Activated CD4-positive, alpha-beta T cell treated with anti-CD3 and anti-CD28 coated beads, Interleukin-2, amount 10 ng/mL, durations not matched to agents 7 days and 5 days (primary cell): ENCODE measurements at regions not wholly inside any gene's neighbourhood (a gene's known extent, or its start where the extent isn't known, plus 50 kb on each side); places are given as distances from the start of the nearest gene placed in this dataset.

Source experiments
- CTCF ChIA-PET: fragments of 350-600 bp; sonication (Branson Sonifier 250); formaldehyde crosslinking; loops from one replicate; lab custom pipeline; 2021; ENCODE audit warnings: antibody characterized with exemption; lab: Charles Lee
- POLR2A ChIA-PET: fragments of 350-600 bp; sonication (Branson Sonifier 250); formaldehyde crosslinking; loops from one replicate; lab custom pipeline; 2021; ENCODE audit warnings: antibody characterized with exemption; lab: Charles Lee
- DNase-seq: peaks from one replicate; pipeline ENCODE4 v3.0.0-alpha.2; 2020
- H3K27ac Mint-ChIP-seq: one replicate; pipeline ENCODE4 v1.8.0; 2021; ENCODE audit warnings: mild to moderate bottlenecking, moderate library complexity, mixed read lengths
- H3K27me3 Mint-ChIP-seq: one replicate; pipeline ENCODE4 v1.8.0; 2021; ENCODE audit warnings: mixed read lengths
- H3K36me3 Mint-ChIP-seq: one replicate; pipeline ENCODE4 v1.8.0; 2021; ENCODE audit warnings: low read depth, mixed read lengths
- H3K4me1 Mint-ChIP-seq: one replicate; pipeline ENCODE4 v1.8.0; 2021; ENCODE audit warnings: mixed read lengths
- H3K4me3 Mint-ChIP-seq: one replicate; pipeline ENCODE4 v1.8.0; 2021; ENCODE audit warnings: mild to moderate bottlenecking, moderate library complexity, mixed read lengths
- H3K9me3 Mint-ChIP-seq: one replicate; pipeline ENCODE4 v1.8.0; 2021; ENCODE audit warnings: mixed read lengths

DNA sequence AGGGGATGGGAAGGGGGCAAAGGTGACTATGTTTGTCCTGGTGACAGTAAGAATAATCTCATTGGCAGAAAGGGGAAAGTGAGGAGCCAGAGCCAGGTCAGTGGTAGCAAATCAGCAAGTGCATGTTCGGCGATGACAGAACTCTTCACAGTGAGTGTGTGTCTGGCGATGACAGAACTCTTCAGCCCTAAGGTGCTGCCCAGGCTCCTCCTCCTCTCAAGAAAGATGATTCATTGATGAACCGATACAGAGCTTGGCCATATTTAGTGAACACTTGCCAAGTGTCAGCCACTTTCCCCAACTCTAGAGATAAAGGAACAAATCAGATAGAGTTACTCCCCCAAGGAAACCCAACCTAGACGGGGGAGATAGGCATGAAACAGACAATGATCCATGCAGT is 199.3 kb upstream of the UBL3 start:
- ChIA-PET POLR2A (no interaction called here), CTCF (no interaction called here)
- Mint-ChIP-seq H3K4me1 (peaks cover 29% of the 10 kb centered on the region), H3K27ac (no peak overlapping the region), H3K27me3 (no peaks in the 10 kb centered on the region), H3K36me3 (no peaks in the 10 kb centered on the region), H3K9me3 (no peaks in the 10 kb centered on the region), H3K4me3 (no peak overlapping the region)
- no peak for DNase-seq

DNA sequence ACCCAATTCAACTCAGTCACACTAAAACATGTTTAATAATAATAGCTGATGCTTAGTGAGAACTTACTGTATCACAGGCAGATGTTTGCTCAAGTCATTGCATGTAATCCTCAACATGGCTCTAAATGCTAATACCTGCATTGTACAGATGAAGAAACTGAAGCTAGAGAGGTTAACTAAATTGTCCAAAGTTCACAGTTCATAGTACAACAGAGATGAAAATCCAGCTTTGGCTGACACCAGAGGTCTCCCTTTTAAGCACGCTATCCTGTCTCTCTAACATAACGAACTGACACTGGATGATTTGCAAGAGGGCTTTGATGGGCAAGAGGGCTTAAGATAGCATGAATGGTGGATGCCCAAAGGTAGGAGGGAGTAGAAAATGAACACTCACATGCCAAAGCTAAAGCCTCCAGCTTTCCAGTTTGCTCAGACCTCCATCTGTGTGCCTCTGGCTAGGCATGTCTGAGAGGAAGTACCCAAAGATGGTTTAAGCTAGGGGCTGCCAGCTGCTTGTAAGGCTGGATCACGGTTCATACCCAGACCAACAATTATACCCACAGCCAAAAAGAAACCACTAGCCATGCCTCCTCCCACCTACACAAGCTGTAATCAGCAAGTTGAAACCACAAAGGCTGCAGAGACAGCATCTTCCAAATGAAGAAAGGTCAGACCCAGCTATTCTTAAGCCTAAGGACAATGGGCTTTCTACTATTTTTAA is 196.9 kb upstream of the UBL3 start:
- POLR2A ChIA-PET = no interaction called here
- no peaks in the 10 kb centered on the region for H3K36me3 Mint-ChIP-seq

DNA sequence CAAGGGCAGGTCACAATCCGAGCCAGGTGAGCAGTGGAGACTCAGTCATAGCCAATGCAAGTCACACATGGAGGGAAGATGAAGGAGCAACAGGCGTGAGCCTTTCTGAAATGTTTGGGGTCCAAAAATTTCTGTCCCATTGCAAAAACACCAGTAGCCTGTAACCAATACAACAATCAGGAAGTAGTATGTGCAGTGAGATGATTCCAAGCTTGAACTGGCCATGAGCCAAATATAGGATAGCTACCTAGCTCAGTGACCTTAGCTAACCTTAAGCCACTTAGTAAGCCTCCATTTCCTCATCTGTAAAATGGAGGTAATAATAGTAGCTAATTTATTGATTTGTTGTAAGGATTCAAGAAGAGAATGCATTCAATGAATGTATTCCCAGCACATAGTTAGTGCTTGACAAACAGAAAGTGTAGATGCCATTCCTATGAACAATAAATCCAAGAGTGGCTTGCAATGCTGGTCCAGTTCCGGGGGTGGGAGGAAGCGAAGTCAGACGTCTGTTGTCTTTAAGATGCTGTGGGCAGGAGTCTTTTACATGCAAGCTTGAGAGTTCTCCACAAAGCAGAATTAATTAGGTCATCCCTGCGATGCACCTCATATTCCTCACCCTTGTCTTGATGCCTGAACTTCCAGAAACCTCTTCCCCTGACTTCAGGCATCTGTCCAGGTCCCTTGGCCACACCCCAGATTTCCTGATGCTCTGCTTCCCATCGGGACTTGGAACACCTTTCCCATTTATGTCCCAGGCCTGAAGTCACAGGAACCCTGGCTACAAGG is 195.7 kb upstream of the UBL3 start:
- POLR2A ChIA-PET = no interaction called here
- no peak for DNase-seq
- H3K4me1 Mint-ChIP-seq = peaks cover 18% of the 10 kb centered on the region

More for the DNA sequence above, 196.9 kb upstream of the UBL3 start:
- Mint-ChIP-seq H3K4me1 (peaks cover 26% of the 10 kb centered on the region), H3K9me3 (no peaks in the 10 kb centered on the region), H3K4me3 (no peak overlapping the region), H3K27ac (peak overlapping the region; percentile 28), H3K27me3 (no peaks in the 10 kb centered on the region)
- DNase-seq = peak; percentile 22
- CTCF ChIA-PET = interaction anchor here (0.6 to 2.0 kb wide), 4 partner anchors 7 to 643 kb away, joined by 3 to 4 read pairs (median 4); no protein-coding TSS in a partner anchor

DNA sequence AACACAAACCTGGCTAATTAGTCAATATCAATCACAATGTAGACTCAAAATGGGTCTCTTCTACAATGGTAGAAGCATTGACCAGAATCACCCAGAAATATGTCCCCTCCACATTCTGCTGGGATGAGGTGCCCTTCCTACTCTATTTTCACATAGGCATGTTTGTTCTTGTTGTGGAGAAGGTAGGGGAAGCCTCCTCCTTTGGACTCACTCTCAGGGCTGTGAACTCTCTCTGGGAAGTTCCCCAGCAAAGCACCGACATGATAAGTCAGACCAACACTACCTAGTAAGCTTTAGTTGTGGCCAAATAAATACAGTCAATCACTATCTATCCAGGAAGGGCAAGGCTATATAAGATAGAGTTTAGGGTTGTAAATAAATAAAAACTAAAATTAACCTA is 194.5 kb upstream of the UBL3 start:
- H3K4me3 Mint-ChIP-seq = no peak overlapping the region
- H3K36me3 Mint-ChIP-seq = no peaks in the 10 kb centered on the region
- DNase-seq = no peak
- POLR2A ChIA-PET = no interaction called here
- CTCF ChIA-PET = no interaction called here
- peaks cover 8% of the 10 kb centered on the region for H3K27me3 Mint-ChIP-seq
- peaks cover 18% of the 10 kb centered on the region for H3K4me1 Mint-ChIP-seq
- no peak overlapping the region for H3K27ac Mint-ChIP-seq
- no peaks in the 10 kb centered on the region for H3K9me3 Mint-ChIP-seq

More for the DNA sequence above, 195.7 kb upstream of the UBL3 start:
- Mint-ChIP-seq H3K27ac (no peak overlapping the region), H3K27me3 (no peaks in the 10 kb centered on the region), H3K36me3 (no peaks in the 10 kb centered on the region), H3K4me3 (no peak overlapping the region), H3K9me3 (no peaks in the 10 kb centered on the region)
- CTCF ChIA-PET = interaction anchor here (1.6 to 2.0 kb wide), 2 partner anchors 8 to 20 kb away, joined by 4 read pairs; no protein-coding TSS in a partner anchor

DNA sequence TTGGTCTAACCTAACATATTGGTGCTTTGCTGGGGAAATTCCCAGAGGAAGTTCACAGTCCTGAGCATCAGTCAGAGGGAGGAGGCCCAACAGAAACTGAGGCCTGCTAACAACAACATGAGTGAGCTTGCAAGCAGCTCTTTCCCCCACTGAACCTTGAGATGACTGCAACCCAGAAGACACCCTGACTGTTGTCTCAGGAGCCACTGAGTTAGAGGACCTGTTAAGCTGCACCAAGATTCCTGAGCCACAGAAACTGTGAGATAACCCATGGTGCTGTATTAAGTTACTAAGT is 193.2 kb upstream of the UBL3 start:
- Mint-ChIP-seq H3K4me3 (no peak overlapping the region), H3K4me1 (peaks cover 18% of the 10 kb centered on the region), H3K27me3 (peaks cover 10% of the 10 kb centered on the region), H3K9me3 (no peaks in the 10 kb centered on the region), H3K36me3 (no peaks in the 10 kb centered on the region), H3K27ac (no peak overlapping the region)
- no peak for DNase-seq
- ChIA-PET CTCF (interaction anchor here (0.5 to 2.0 kb wide), 4 partner anchors 9 to 45 kb away, joined by 3 to 6 read pairs (median 3); no protein-coding TSS in a partner anchor), POLR2A (no interaction called here)

DNA sequence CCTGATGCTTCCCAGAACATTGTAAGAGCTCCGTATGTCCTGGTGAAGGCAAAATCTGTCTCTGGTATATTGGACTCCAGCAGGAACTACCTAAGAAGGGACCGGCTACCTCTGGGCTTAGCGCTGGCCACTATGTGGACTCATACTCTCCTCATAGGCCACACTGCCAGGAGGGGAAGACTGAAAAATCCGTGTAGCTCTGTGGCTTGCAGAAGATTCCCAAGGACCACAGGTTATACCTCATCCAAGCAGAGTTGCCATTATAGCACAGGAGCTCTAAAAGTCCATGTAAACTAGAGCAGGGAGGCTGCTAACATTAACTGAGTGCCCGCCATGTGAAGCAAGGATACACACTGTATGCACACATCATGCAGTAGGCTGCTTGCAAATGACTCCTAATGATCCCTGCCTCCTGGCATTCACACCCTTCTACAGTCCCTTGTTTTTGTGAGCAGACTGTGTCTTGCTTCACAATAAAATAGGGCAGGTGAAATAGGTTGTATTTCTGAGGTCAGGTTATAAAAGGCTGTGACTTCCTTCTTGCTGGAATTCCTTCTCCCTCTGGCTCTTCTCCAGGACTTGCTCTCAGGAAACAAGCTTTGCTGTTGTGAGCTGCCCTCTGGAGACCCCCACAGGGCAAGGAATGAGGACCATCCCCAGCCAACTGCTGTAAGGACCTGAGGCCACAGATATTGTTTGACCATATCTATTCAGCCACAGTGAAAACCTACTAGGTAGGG is 192.6 kb upstream of the UBL3 start:
- no peak overlapping the region for H3K27ac Mint-ChIP-seq
- ChIA-PET CTCF (interaction anchor here (0.6 to 2.0 kb wide), 5 partner anchors 9 to 174 kb away, joined by 3 to 6 read pairs (median 3); no protein-coding TSS in a partner anchor), POLR2A (no interaction called here)
- H3K4me3 Mint-ChIP-seq = no peak overlapping the region
- H3K27me3 Mint-ChIP-seq = peaks cover 15% of the 10 kb centered on the region
- H3K4me1 Mint-ChIP-seq = peaks cover 16% of the 10 kb centered on the region
- DNase-seq = no peak
- no peaks in the 10 kb centered on the region for H3K9me3 Mint-ChIP-seq
- no peaks in the 10 kb centered on the region for H3K36me3 Mint-ChIP-seq

DNA sequence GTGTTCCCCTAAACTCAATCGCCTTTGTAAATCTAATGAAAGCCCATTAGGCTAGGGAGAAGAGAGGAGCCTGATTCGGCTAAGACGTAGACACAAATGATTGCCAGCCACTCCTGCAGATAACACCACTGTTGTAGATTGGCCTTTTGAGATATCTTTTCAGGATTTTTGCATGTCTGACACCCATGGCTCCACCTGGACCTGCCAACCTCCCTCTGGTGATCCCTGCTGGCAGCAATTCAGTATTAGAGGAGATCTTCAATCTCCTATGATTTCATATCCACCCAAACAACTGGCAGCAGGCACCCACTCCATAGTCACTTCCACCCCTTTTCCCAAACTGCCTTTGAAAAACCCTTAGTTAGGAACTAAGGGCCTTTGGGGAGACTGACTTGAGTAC is 191.9 kb upstream of the UBL3 start:
- Mint-ChIP-seq H3K27me3 (peaks cover 15% of the 10 kb centered on the region), H3K36me3 (no peaks in the 10 kb centered on the region), H3K27ac (no peak overlapping the region), H3K9me3 (no peaks in the 10 kb centered on the region), H3K4me1 (peaks cover 8% of the 10 kb centered on the region), H3K4me3 (no peak overlapping the region)
- no peak for DNase-seq
- CTCF ChIA-PET = interaction anchor here (1.0 to 2.0 kb wide), 2 partner anchors 13 to 25 kb away, joined by 3 to 6 read pairs; no protein-coding TSS in a partner anchor
- POLR2A ChIA-PET = no interaction called here

DNA sequence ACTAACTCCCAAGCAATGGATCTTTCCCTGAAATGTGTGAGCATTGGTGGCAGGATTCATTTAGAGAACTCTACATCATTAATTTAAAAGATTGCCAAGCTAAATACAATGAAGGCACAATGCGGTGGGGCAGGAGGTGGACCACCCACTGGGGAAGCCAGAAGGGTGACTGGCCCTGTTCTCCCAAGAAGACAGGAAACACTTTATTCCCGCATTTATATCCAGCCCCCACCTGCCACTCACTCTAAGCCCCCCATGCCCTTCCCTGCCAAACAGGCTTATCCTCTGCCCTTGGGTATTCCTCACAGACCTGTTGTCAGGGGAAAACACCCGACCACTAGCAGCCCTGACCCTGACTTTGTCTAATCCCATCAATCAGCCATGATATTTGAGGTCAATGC is 189.1 kb upstream of the UBL3 start:
- Mint-ChIP-seq H3K36me3 (no peaks in the 10 kb centered on the region), H3K27ac (no peak overlapping the region), H3K27me3 (peaks cover 16% of the 10 kb centered on the region), H3K9me3 (no peaks in the 10 kb centered on the region), H3K4me3 (no peak overlapping the region), H3K4me1 (no peaks in the 10 kb centered on the region)
- POLR2A ChIA-PET = no interaction called here
- CTCF ChIA-PET = no interaction called here
- no peak for DNase-seq

DNA sequence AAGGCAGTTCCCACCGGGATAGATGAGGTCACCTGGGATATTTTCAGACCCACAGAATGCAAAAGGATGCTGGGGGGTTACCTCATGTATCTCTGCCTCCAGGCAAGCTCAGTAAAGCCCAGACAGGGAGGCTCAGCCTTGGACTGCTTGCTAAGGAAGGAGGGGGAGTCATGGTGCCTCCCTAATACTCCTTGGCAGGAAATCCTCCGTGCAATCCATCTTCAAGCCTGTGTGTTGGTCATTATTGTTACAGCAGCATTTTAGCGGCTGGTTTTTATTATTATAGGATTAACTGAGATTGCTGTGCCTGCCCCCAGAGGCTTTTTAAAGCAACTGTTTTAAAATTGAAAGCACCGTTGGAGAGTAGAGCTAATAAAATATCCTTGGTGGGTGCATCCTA is 188.5 kb upstream of the UBL3 start:
- DNase-seq = no peak
- Mint-ChIP-seq H3K9me3 (no peaks in the 10 kb centered on the region), H3K27ac (no peak overlapping the region), H3K36me3 (no peaks in the 10 kb centered on the region), H3K27me3 (peaks cover 17% of the 10 kb centered on the region), H3K4me1 (no peaks in the 10 kb centered on the region), H3K4me3 (no peak overlapping the region)
- ChIA-PET CTCF (interaction anchor here (0.9 kb wide), 2 partner anchors 11 to 25 kb away, joined by 3 read pairs; no protein-coding TSS in a partner anchor), POLR2A (no interaction called here)

DNA sequence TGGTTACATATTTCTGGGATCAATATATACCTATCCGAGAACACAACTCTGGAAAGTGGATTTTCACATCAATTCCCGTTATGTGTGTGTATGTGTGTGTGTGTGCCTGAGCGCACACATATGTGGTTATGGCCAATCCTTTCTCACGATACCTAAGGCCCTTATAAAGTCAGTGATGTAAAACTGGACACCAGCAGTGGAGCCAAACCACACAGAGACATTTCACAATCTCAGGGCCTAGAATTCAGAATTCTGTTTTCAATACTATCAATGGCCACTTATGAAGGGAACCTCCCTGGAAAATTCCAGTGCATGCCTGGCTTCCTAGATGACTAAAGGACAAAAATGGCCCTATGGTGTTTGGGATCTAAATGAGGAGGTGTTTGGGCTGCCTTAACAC is 187.3 kb upstream of the UBL3 start:
- POLR2A ChIA-PET = no interaction called here
- Mint-ChIP-seq H3K4me1 (no peaks in the 10 kb centered on the region), H3K27me3 (peaks cover 22% of the 10 kb centered on the region), H3K36me3 (no peaks in the 10 kb centered on the region), H3K27ac (no peak overlapping the region), H3K9me3 (no peaks in the 10 kb centered on the region), H3K4me3 (no peak overlapping the region)
- CTCF ChIA-PET = no interaction called here
- DNase-seq = no peak

DNA sequence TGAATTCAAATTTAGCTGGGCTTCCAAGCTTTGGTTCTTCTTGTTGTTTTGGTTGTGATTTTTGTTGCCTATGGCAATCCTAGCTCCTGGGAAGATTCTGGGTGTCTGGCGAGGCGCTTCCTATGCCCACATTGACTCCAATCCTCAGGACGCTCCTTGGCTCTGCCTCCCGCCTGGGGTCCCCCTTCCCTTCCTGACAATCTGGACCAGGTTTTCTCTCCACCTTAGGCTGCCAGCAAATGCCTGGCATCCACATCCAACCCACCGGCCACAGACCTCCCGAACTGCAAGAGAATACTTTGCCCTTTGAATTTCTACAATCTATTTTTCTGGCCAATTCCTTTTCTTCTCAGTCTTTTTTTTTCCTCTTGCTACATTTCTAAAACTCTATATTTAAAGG is 186.9 kb upstream of the UBL3 start:
- Mint-ChIP-seq H3K4me3 (no peak overlapping the region), H3K36me3 (no peaks in the 10 kb centered on the region), H3K4me1 (no peaks in the 10 kb centered on the region), H3K27ac (no peak overlapping the region), H3K9me3 (no peaks in the 10 kb centered on the region), H3K27me3 (peaks cover 22% of the 10 kb centered on the region)
- ChIA-PET POLR2A (no interaction called here), CTCF (interaction anchor here (0.6 kb wide), 1 partner anchor 314 kb away, joined by 3 read pairs; no protein-coding TSS in a partner anchor)
- no peak for DNase-seq

DNA sequence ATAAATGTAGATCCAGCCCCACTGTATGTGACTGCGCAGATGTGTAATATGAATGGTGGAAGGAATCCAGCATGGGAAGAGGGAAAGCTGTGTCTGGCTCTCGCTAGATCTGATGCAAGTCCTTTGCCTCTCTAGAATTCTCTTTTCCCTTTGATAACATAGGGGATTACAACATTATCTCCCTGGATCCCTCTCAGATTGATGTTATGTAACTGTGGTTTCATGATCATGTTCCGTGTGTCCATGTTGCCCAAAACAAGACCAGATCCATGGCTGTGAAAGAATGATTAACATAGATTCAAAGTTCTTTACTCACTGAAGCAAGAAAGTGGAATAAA is 184.0 kb upstream of the UBL3 start:
- no peaks in the 10 kb centered on the region for H3K36me3 Mint-ChIP-seq
- no peak overlapping the region for H3K4me3 Mint-ChIP-seq
- H3K4me1 Mint-ChIP-seq = no peaks in the 10 kb centered on the region
- no peak overlapping the region for H3K27ac Mint-ChIP-seq
- H3K27me3 Mint-ChIP-seq = peaks cover 13% of the 10 kb centered on the region
- POLR2A ChIA-PET = no interaction called here
- CTCF ChIA-PET = interaction anchor here (1.0 kb wide), 1 partner anchor 131 kb away, joined by 3 read pairs; no protein-coding TSS in a partner anchor
- no peak for DNase-seq
- H3K9me3 Mint-ChIP-seq = no peaks in the 10 kb centered on the region
